ENCODE measurements at regions not wholly inside any gene's neighbourhood (a gene's known extent, or its start where the extent isn't known, plus 50 kb on each side); places are given as distances from the start of the nearest gene placed in this dataset.

GRCh38 chr1:90340606-90341005 is 345.7 kb downstream of the ZNF326 start:
- intact Hi-C loops (cut with DNase I; ENCODE audit: low total_unique reads), result no loop called here
- Histone ChIP-seq H3K9me3 (no peaks in the 10 kb centered on the region), H3K4me3 (no peak overlapping the region), H3K27ac (no peak overlapping the region), H3K27me3 (no peaks in the 10 kb centered on the region), H3K36me3 (no peaks in the 10 kb centered on the region), H3K4me1 (no peaks in the 10 kb centered on the region)
- DNase-seq (ENCODE audit: low spot score in 2 of 2), result no peak
- no peak for TF ChIP-seq POLR2AphosphoS5 (IDR thresholded peaks at IDR 0.05)
- TF ChIP-seq POLR2A (IDR thresholded peaks at IDR 0.05), result no peak
- TF ChIP-seq, protein P1, sequence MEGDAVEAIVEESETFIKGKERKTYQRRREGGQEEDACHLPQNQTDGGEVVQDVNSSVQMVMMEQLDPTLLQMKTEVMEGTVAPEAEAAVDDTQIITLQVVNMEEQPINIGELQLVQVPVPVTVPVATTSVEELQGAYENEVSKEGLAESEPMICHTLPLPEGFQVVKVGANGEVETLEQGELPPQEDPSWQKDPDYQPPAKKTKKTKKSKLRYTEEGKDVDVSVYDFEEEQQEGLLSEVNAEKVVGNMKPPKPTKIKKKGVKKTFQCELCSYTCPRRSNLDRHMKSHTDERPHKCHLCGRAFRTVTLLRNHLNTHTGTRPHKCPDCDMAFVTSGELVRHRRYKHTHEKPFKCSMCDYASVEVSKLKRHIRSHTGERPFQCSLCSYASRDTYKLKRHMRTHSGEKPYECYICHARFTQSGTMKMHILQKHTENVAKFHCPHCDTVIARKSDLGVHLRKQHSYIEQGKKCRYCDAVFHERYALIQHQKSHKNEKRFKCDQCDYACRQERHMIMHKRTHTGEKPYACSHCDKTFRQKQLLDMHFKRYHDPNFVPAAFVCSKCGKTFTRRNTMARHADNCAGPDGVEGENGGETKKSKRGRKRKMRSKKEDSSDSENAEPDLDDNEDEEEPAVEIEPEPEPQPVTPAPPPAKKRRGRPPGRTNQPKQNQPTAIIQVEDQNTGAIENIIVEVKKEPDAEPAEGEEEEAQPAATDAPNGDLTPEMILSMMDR (IDR thresholded peaks at IDR 0.05), result no peak

GRCh38 chr1:90339811-90340210 is 344.9 kb downstream of the ZNF326 start:
- no peak overlapping the region for H3K27ac ChIP-seq
- intact Hi-C loops (cut with DNase I; ENCODE audit: low total_unique reads), result no loop called here
- no peaks in the 10 kb centered on the region for H3K4me1 ChIP-seq
- H3K27me3 ChIP-seq, result no peaks in the 10 kb centered on the region
- no peaks in the 10 kb centered on the region for H3K9me3 ChIP-seq
- H3K36me3 ChIP-seq, result no peaks in the 10 kb centered on the region
- no peak for DNase-seq (ENCODE audit: low spot score in 2 of 2)
- TF ChIP-seq POLR2AphosphoS5 (IDR thresholded peaks at IDR 0.05) (no peak), POLR2A (IDR thresholded peaks at IDR 0.05) (no peak)
- TF ChIP-seq, protein P1 (IDR thresholded peaks at IDR 0.05), result no peak
- no peak overlapping the region for H3K4me3 ChIP-seq

GRCh38 chr1:90336552-90337324 is 341.8 kb downstream of the ZNF326 start:
- Histone ChIP-seq H3K27me3 (no peaks in the 10 kb centered on the region), H3K4me1 (no peaks in the 10 kb centered on the region), H3K4me3 (no peak overlapping the region), H3K9me3 (no peaks in the 10 kb centered on the region), H3K27ac (no peak overlapping the region), H3K36me3 (no peaks in the 10 kb centered on the region)
- DNase-seq (ENCODE audit: low spot score in 2 of 2), result no peak
- TF ChIP-seq POLR2AphosphoS5 (IDR thresholded peaks at IDR 0.05) (no peak), POLR2A (IDR thresholded peaks at IDR 0.05) (no peak)
- TF ChIP-seq, protein P1 (IDR thresholded peaks at IDR 0.05), result no peak
- intact Hi-C loops (cut with DNase I; ENCODE audit: low total_unique reads), result no loop called here

GRCh38 chr1:90335558-90335957 is 340.6 kb downstream of the ZNF326 start:
- Histone ChIP-seq H3K9me3 (no peaks in the 10 kb centered on the region), H3K4me1 (no peaks in the 10 kb centered on the region), H3K36me3 (no peaks in the 10 kb centered on the region), H3K27ac (no peak overlapping the region), H3K27me3 (no peaks in the 10 kb centered on the region), H3K4me3 (no peak overlapping the region)
- no peak for TF ChIP-seq POLR2A (IDR thresholded peaks at IDR 0.05)
- no peak for TF ChIP-seq POLR2AphosphoS5 (IDR thresholded peaks at IDR 0.05)
- DNase-seq (ENCODE audit: low spot score in 2 of 2), result no peak
- intact Hi-C loops (cut with DNase I; ENCODE audit: low total_unique reads), result no loop called here

- Histone ChIP-seq H3K27ac (no peak overlapping the region), H3K4me1 (no peaks in the 10 kb centered on the region), H3K4me3 (no peak overlapping the region), H3K27me3 (no peaks in the 10 kb centered on the region), H3K36me3 (no peaks in the 10 kb centered on the region), H3K9me3 (no peaks in the 10 kb centered on the region)
- DNase-seq (ENCODE audit: low spot score in 2 of 2), result no peak
- TF ChIP-seq POLR2AphosphoS5 (IDR thresholded peaks at IDR 0.05), result no peak
- no peak for TF ChIP-seq POLR2A (IDR thresholded peaks at IDR 0.05)
- TF ChIP-seq, protein P1 (IDR thresholded peaks at IDR 0.05), result no peak
- intact Hi-C loops (cut with DNase I; ENCODE audit: low total_unique reads), result no loop called here
These were observed 339.2 kb downstream of the ZNF326 start for GRCh38 chr1:90334137-90334536.

All from breast epithelium (tissue), 4 donors.